ENCODE measurements at regions not wholly inside any gene's neighbourhood (a gene's known extent, or its start where the extent isn't known, plus 50 kb on each side); places are given as distances from the start of the nearest gene placed in this dataset.

- Histone ChIP-seq H3K4me1 (ENCODE audit: control insufficient read depth, insufficient read depth, low read length) (no peaks in the 10 kb centered on the region), H3K36me3 (ENCODE audit: control insufficient read depth, insufficient read depth, low read length) (no peaks in the 10 kb centered on the region), H3K9me3 (ENCODE audit: control insufficient read depth, low read length) (no peaks in the 10 kb centered on the region), H3K4me3 (ENCODE audit: insufficient read depth, low read depth, low read length) (no peak overlapping the region), H3K27ac (ENCODE audit: insufficient read depth, low read depth, low read length, poor library complexity, severe bottlenecking) (no peak overlapping the region), H3K27me3 (ENCODE audit: control insufficient read depth, insufficient read depth, low read length, poor library complexity, severe bottlenecking) (no peaks in the 10 kb centered on the region)
- 17% methylated on average over 1 of the region's 1 CpG; no CpG with 5 or more reads in 1 of the 2 experiments for WGBS, 2 experiments
Measured at GRCh38 chr7:16978358-16979244, 96.8 kb upstream of the AGR3 start.

GRCh38 chr7:16980539-16980938 lies 98.8 kb upstream of the AGR3 start:
- Histone ChIP-seq H3K27me3 (ENCODE audit: control insufficient read depth, insufficient read depth, low read length, poor library complexity, severe bottlenecking) (no peaks in the 10 kb centered on the region), H3K4me3 (ENCODE audit: insufficient read depth, low read depth, low read length) (no peak overlapping the region), H3K36me3 (ENCODE audit: control insufficient read depth, insufficient read depth, low read length) (no peaks in the 10 kb centered on the region), H3K9me3 (ENCODE audit: control insufficient read depth, low read length) (no peaks in the 10 kb centered on the region), H3K27ac (ENCODE audit: insufficient read depth, low read depth, low read length, poor library complexity, severe bottlenecking) (no peak overlapping the region), H3K4me1 (ENCODE audit: control insufficient read depth, insufficient read depth, low read length) (no peaks in the 10 kb centered on the region)
- WGBS, 2 experiments, result 95 to 96% methylated on average over 4 of the region's 4 CpGs

- no peaks in the 10 kb centered on the region for H3K4me1 ChIP-seq (ENCODE audit: control insufficient read depth, insufficient read depth, low read length)
- WGBS, 2 experiments, result 36 to 74% methylated on average over 1 to 2 of the region's 3 CpGs
- H3K9me3 ChIP-seq (ENCODE audit: control insufficient read depth, low read length), result no peaks in the 10 kb centered on the region
- no peaks in the 10 kb centered on the region for H3K36me3 ChIP-seq (ENCODE audit: control insufficient read depth, insufficient read depth, low read length)
- no peak overlapping the region for H3K4me3 ChIP-seq (ENCODE audit: insufficient read depth, low read depth, low read length)
- no peak overlapping the region for H3K27ac ChIP-seq (ENCODE audit: insufficient read depth, low read depth, low read length, poor library complexity, severe bottlenecking)
- H3K27me3 ChIP-seq (ENCODE audit: control insufficient read depth, insufficient read depth, low read length, poor library complexity, severe bottlenecking), result no peaks in the 10 kb centered on the region
Measured at GRCh38 chr7:16982640-16983350, 101.0 kb upstream of the AGR3 start.

- Histone ChIP-seq H3K4me3 (ENCODE audit: insufficient read depth, low read depth, low read length) (no peak overlapping the region), H3K9me3 (ENCODE audit: control insufficient read depth, low read length) (no peaks in the 10 kb centered on the region), H3K4me1 (ENCODE audit: control insufficient read depth, insufficient read depth, low read length) (no peaks in the 10 kb centered on the region), H3K27ac (ENCODE audit: insufficient read depth, low read depth, low read length, poor library complexity, severe bottlenecking) (no peak overlapping the region), H3K27me3 (ENCODE audit: control insufficient read depth, insufficient read depth, low read length, poor library complexity, severe bottlenecking) (no peaks in the 10 kb centered on the region), H3K36me3 (ENCODE audit: control insufficient read depth, insufficient read depth, low read length) (no peaks in the 10 kb centered on the region)
- WGBS, 2 experiments, result 91 to 100% methylated on average over 1 to 2 of the region's 2 CpGs
Measured at GRCh38 chr7:16984375-16984774, 102.6 kb upstream of the AGR3 start.

- Histone ChIP-seq H3K27ac (ENCODE audit: insufficient read depth, low read depth, low read length, poor library complexity, severe bottlenecking) (no peak overlapping the region), H3K36me3 (ENCODE audit: control insufficient read depth, insufficient read depth, low read length) (no peaks in the 10 kb centered on the region), H3K4me1 (ENCODE audit: control insufficient read depth, insufficient read depth, low read length) (no peaks in the 10 kb centered on the region), H3K27me3 (ENCODE audit: control insufficient read depth, insufficient read depth, low read length, poor library complexity, severe bottlenecking) (no peaks in the 10 kb centered on the region), H3K4me3 (ENCODE audit: insufficient read depth, low read depth, low read length) (no peak overlapping the region), H3K9me3 (ENCODE audit: control insufficient read depth, low read length) (no peaks in the 10 kb centered on the region)
- WGBS, 2 experiments, result 95 to 100% methylated on average over 1 of the region's 1 CpG
Measured at GRCh38 chr7:16985621-16986020, 103.8 kb upstream of the AGR3 start.

- H3K4me1 ChIP-seq (ENCODE audit: control insufficient read depth, insufficient read depth, low read length), result no peaks in the 10 kb centered on the region
- no peaks in the 10 kb centered on the region for H3K27me3 ChIP-seq (ENCODE audit: control insufficient read depth, insufficient read depth, low read length, poor library complexity, severe bottlenecking)
- no peaks in the 10 kb centered on the region for H3K36me3 ChIP-seq (ENCODE audit: control insufficient read depth, insufficient read depth, low read length)
- no peak overlapping the region for H3K4me3 ChIP-seq (ENCODE audit: insufficient read depth, low read depth, low read length)
- H3K9me3 ChIP-seq (ENCODE audit: control insufficient read depth, low read length), result no peaks in the 10 kb centered on the region
- no peak overlapping the region for H3K27ac ChIP-seq (ENCODE audit: insufficient read depth, low read depth, low read length, poor library complexity, severe bottlenecking)
- 86 to 100% methylated on average over 1 of the region's 1 CpG for WGBS, 2 experiments
Measured at GRCh38 chr7:16986755-16987154, 105.0 kb upstream of the AGR3 start.

- no peak overlapping the region for H3K27ac ChIP-seq (ENCODE audit: insufficient read depth, low read depth, low read length, poor library complexity, severe bottlenecking)
- 92 to 93% methylated on average over 7 of the region's 7 CpGs for WGBS, 2 experiments
- H3K27me3 ChIP-seq (ENCODE audit: control insufficient read depth, insufficient read depth, low read length, poor library complexity, severe bottlenecking), result no peaks in the 10 kb centered on the region
- no peaks in the 10 kb centered on the region for H3K4me1 ChIP-seq (ENCODE audit: control insufficient read depth, insufficient read depth, low read length)
- H3K9me3 ChIP-seq (ENCODE audit: control insufficient read depth, low read length), result no peaks in the 10 kb centered on the region
- H3K4me3 ChIP-seq (ENCODE audit: insufficient read depth, low read depth, low read length), result no peak overlapping the region
- H3K36me3 ChIP-seq (ENCODE audit: control insufficient read depth, insufficient read depth, low read length), result no peaks in the 10 kb centered on the region
Measured at GRCh38 chr7:16989811-16990413, 108.1 kb upstream of the AGR3 start.

- Histone ChIP-seq H3K4me1 (ENCODE audit: control insufficient read depth, insufficient read depth, low read length) (no peaks in the 10 kb centered on the region), H3K27me3 (ENCODE audit: control insufficient read depth, insufficient read depth, low read length, poor library complexity, severe bottlenecking) (no peaks in the 10 kb centered on the region), H3K4me3 (ENCODE audit: insufficient read depth, low read depth, low read length) (no peak overlapping the region), H3K27ac (ENCODE audit: insufficient read depth, low read depth, low read length, poor library complexity, severe bottlenecking) (no peak overlapping the region), H3K36me3 (ENCODE audit: control insufficient read depth, insufficient read depth, low read length) (no peaks in the 10 kb centered on the region), H3K9me3 (ENCODE audit: control insufficient read depth, low read length) (no peaks in the 10 kb centered on the region)
- 93 to 94% methylated on average over 5 of the region's 5 CpGs for WGBS, 2 experiments
Measured at GRCh38 chr7:16991551-16991950, 109.8 kb upstream of the AGR3 start.

- WGBS, 2 experiments, result 94 to 97% methylated on average over 4 of the region's 4 CpGs
- Histone ChIP-seq H3K27me3 (ENCODE audit: control insufficient read depth, insufficient read depth, low read length, poor library complexity, severe bottlenecking) (no peaks in the 10 kb centered on the region), H3K4me1 (ENCODE audit: control insufficient read depth, insufficient read depth, low read length) (no peaks in the 10 kb centered on the region), H3K36me3 (ENCODE audit: control insufficient read depth, insufficient read depth, low read length) (no peaks in the 10 kb centered on the region), H3K4me3 (ENCODE audit: insufficient read depth, low read depth, low read length) (no peak overlapping the region), H3K27ac (ENCODE audit: insufficient read depth, low read depth, low read length, poor library complexity, severe bottlenecking) (no peak overlapping the region), H3K9me3 (ENCODE audit: control insufficient read depth, low read length) (no peaks in the 10 kb centered on the region)
Measured at GRCh38 chr7:16993543-16993942, 111.8 kb upstream of the AGR3 start.

GRCh38 chr7:16998481-16999051 lies 116.8 kb upstream of the AGR3 start:
- no peaks in the 10 kb centered on the region for H3K4me1 ChIP-seq (ENCODE audit: control insufficient read depth, insufficient read depth, low read length)
- H3K4me3 ChIP-seq (ENCODE audit: insufficient read depth, low read depth, low read length), result no peak overlapping the region
- no peaks in the 10 kb centered on the region for H3K36me3 ChIP-seq (ENCODE audit: control insufficient read depth, insufficient read depth, low read length)
- H3K27me3 ChIP-seq (ENCODE audit: control insufficient read depth, insufficient read depth, low read length, poor library complexity, severe bottlenecking), result no peaks in the 10 kb centered on the region
- H3K27ac ChIP-seq (ENCODE audit: insufficient read depth, low read depth, low read length, poor library complexity, severe bottlenecking), result no peak overlapping the region
- WGBS, 2 experiments, result 86 to 93% methylated on average over 1 of the region's 1 CpG
- no peaks in the 10 kb centered on the region for H3K9me3 ChIP-seq (ENCODE audit: control insufficient read depth, low read length)
